ENCODE measurements at regions not wholly inside any gene's neighbourhood (a gene's known extent, or its start where the extent isn't known, plus 50 kb on each side); places are given as distances from the start of the nearest gene placed in this dataset.

- TF ChIP-seq CTCF (IDR thresholded peaks at IDR 0.05): no peak
Measured at GRCh38 chr9:21579743-21580142, 97.6 kb upstream of the IFNE start.

GRCh38 chr9:21580636-21581378 is 98.7 kb upstream of the IFNE start:
- no peak for TF ChIP-seq CTCF (IDR thresholded peaks at IDR 0.05)

GRCh38 chr9:21583628-21584377 is 101.7 kb upstream of the IFNE start:
- no peak for TF ChIP-seq CTCF (IDR thresholded peaks at IDR 0.05)

GRCh38 chr9:21584890-21585289 is 102.8 kb upstream of the IFNE start:
- TF ChIP-seq CTCF (IDR thresholded peaks at IDR 0.05): no peak

GRCh38 chr9:21585756-21586752 is 103.9 kb upstream of the IFNE start:
- no peak for TF ChIP-seq CTCF (IDR thresholded peaks at IDR 0.05)

GRCh38 chr9:21589344-21590056 is 107.4 kb upstream of the IFNE start:
- no peak for TF ChIP-seq CTCF (IDR thresholded peaks at IDR 0.05)

All from LNCAP (cell line).